GM23248 (cell line): ENCODE measurements at regions not wholly inside any gene's neighbourhood (a gene's known extent, or its start where the extent isn't known, plus 50 kb on each side); places are given as distances from the start of the nearest gene placed in this dataset.

ENCODE experiments used
- DNase-seq: peaks from one replicate; pipeline ENCODE4 v3.0.0-alpha.2; 2015
- H2AFZ ChIP-seq: fragments of 200-600 bp; sonication (generic); 2 replicates; pipeline ENCODE4 v1.6.1; 2016; ENCODE audit warnings: antibody characterized with exemption
- H3F3A ChIP-seq: fragments of 200-600 bp; sonication (generic); 2 replicates; pipeline ENCODE4 v1.6.1; 2016; ENCODE audit warnings: mild to moderate bottlenecking, antibody characterized with exemption, mixed run types; ENCODE audit not compliant: insufficient read depth
- H3K27ac ChIP-seq: fragments of 200-600 bp; sonication (generic); 2 replicates; pipeline ENCODE4 v1.5.1; 2016; ENCODE audit warnings: mild to moderate bottlenecking
- H3K27me3 ChIP-seq: fragments of 200-600 bp; sonication (generic); replicated peaks from 2 replicates; pipeline ENCODE4 v1.6.1; 2016; ENCODE audit warnings: mild to moderate bottlenecking; ENCODE audit not compliant: insufficient read depth
- H3K36me3 ChIP-seq: fragments of 200-600 bp; sonication (generic); 2 replicates; pipeline ENCODE4 v1.6.1; 2016; ENCODE audit warnings: low read depth, mild to moderate bottlenecking
- H3K4me1 ChIP-seq: fragments of 200-600 bp; sonication (generic); 2 replicates; pipeline ENCODE4 v1.6.1; 2016; ENCODE audit warnings: mild to moderate bottlenecking; ENCODE audit not compliant: insufficient read depth
- H3K4me2 ChIP-seq: fragments of 200-600 bp; sonication (generic); one replicate; pipeline ENCODE4 v1.6.1; 2016; ENCODE audit warnings: mild to moderate bottlenecking; ENCODE audit not compliant: unreplicated experiment
- H3K4me3 ChIP-seq: fragments of 200-600 bp; sonication (generic); 2 replicates; pipeline ENCODE4 v1.5.1; 2016; ENCODE audit warnings: mild to moderate bottlenecking
- H3K79me2 ChIP-seq: fragments of 200-600 bp; sonication (generic); 2 replicates; pipeline ENCODE4 v1.6.1; 2016; ENCODE audit warnings: mild to moderate bottlenecking; ENCODE audit not compliant: insufficient read depth
- H3K9ac ChIP-seq: fragments of 200-600 bp; sonication (generic); 2 replicates; pipeline ENCODE4 v1.6.1; 2016; ENCODE audit warnings: mild to moderate bottlenecking
- H3K9me2 ChIP-seq: fragments of 200-600 bp; sonication (generic); 2 replicates; pipeline ENCODE4 v1.6.1; 2016; ENCODE audit warnings: mixed run types, mild to moderate bottlenecking, moderate library complexity; ENCODE audit not compliant: insufficient read depth
- H3K9me3 ChIP-seq: fragments of 200-600 bp; sonication (generic); one replicate; pipeline ENCODE4 v1.6.1; 2017; ENCODE audit warnings: low read depth
- H4K20me1 ChIP-seq: fragments of 200-600 bp; sonication (generic); 2 replicates; pipeline ENCODE4 v1.6.0; 2016; ENCODE audit not compliant: insufficient read depth
- EZH2 ChIP-seq: fragments of 200-600 bp; sonication (generic); IDR thresholded peaks from 2 replicates; pipeline ENCODE4 v1.6.1; 2018; ENCODE audit warnings: antibody characterized with exemption, mild to moderate bottlenecking; ENCODE audit not compliant: insufficient read depth, poor library complexity, severe bottlenecking
- EZH2phosphoT487 ChIP-seq: fragments of 200-600 bp; sonication (generic); IDR thresholded peaks from 2 replicates; pipeline ENCODE4 v1.6.1; 2018; ENCODE audit warnings: antibody characterized with exemption, moderate library complexity, mild to moderate bottlenecking, low read depth; ENCODE audit not compliant: insufficient read depth
- WGBS, 2 experiments: methylation state at CpG; one replicate each; pipeline ENCODE4 v1.1.6; 2015 to 2017; ENCODE audit warnings: low lambda C conversion rate in 2 of 2, low coverage in 1 of 2; ENCODE audit errors: missing lambda C conversion rate in 2 of 2; 5-methylcytosine and 5-hydroxymethylcytosine counted together
- in situ Hi-C: fragments of 300-500 bp; cut with MboI; formaldehyde crosslinking; loops from 2 replicates; pipeline ENCODE4 v1.15.0; 2020

GRCh38 chr5:155987265-155987810 lies 339.6 kb upstream of the SGCD start:
- no peak for DNase-seq
- 59 to 62% methylated on average over 5 of the region's 5 CpGs for WGBS, 2 experiments
- Histone ChIP-seq H2AFZ (no peak overlapping the region), H4K20me1 (no peaks in the 10 kb centered on the region), H3K36me3 (no peaks in the 10 kb centered on the region), H3K79me2 (no peaks in the 10 kb centered on the region), H3K4me3 (no peak overlapping the region), H3F3A (0 out of 2 replicates have a peak, but pooled peaks cover 6% of the 10 kb centered on the region), H3K4me1 (no peaks in the 10 kb centered on the region; the same call in 1 of the 2 replicates), H3K4me2 (no peak overlapping the region), H3K9me2 (no peaks in the 10 kb centered on the region), H3K9ac (no peak overlapping the region), H3K27me3 (no peaks in the 10 kb centered on the region), H3K9me3 (no peaks in the 10 kb centered on the region), H3K27ac (no peak overlapping the region)
- in situ Hi-C loops = no loop called here
- TF ChIP-seq EZH2 = no peak

- Histone ChIP-seq H3K4me3 (no peak overlapping the region), H3K36me3 (no peaks in the 10 kb centered on the region), H3K9me2 (no peaks in the 10 kb centered on the region), H3K27me3 (no peaks in the 10 kb centered on the region), H3F3A (no peaks in the 10 kb centered on the region), H3K4me2 (no peak overlapping the region), H3K4me1 (no peaks in the 10 kb centered on the region), H4K20me1 (no peaks in the 10 kb centered on the region), H2AFZ (no peak overlapping the region), H3K9ac (no peak overlapping the region), H3K9me3 (no peaks in the 10 kb centered on the region), H3K79me2 (no peaks in the 10 kb centered on the region), H3K27ac (no peak overlapping the region)
- in situ Hi-C loops = no loop called here
- no peak for TF ChIP-seq EZH2phosphoT487
- no peak for TF ChIP-seq EZH2
- no peak for DNase-seq
- WGBS, 2 experiments = 46 to 48% methylated on average over 1 of the region's 1 CpG
Observed at GRCh38 chr5:155989879-155990278, 337.1 kb upstream of the SGCD start.

- WGBS, 2 experiments = 89 to 96% methylated on average over 5 of the region's 5 CpGs
- Histone ChIP-seq H3K36me3 (no peaks in the 10 kb centered on the region), H3F3A (no peaks in the 10 kb centered on the region), H3K27ac (no peak overlapping the region), H3K9me3 (no peaks in the 10 kb centered on the region), H3K4me1 (no peaks in the 10 kb centered on the region), H3K4me3 (no peak overlapping the region), H3K79me2 (no peaks in the 10 kb centered on the region), H3K9ac (no peak overlapping the region), H3K9me2 (no peaks in the 10 kb centered on the region), H4K20me1 (no peaks in the 10 kb centered on the region), H3K4me2 (no peak overlapping the region), H2AFZ (no peak overlapping the region), H3K27me3 (no peaks in the 10 kb centered on the region)
- in situ Hi-C loops = no loop called here
- no peak for TF ChIP-seq EZH2phosphoT487
- no peak for TF ChIP-seq EZH2
- DNase-seq = no peak
Observed at GRCh38 chr5:155996123-155996522, 330.8 kb upstream of the SGCD start.

- H3K4me2 ChIP-seq = no peak overlapping the region
- H3K9me2 ChIP-seq = no peaks in the 10 kb centered on the region
- H3K27ac ChIP-seq = no peak overlapping the region
- no peaks in the 10 kb centered on the region for H4K20me1 ChIP-seq
- H3F3A ChIP-seq = no peaks in the 10 kb centered on the region
- H3K9ac ChIP-seq = no peak overlapping the region
- in situ Hi-C loops = no loop called here
- WGBS, 2 experiments = 69 to 76% methylated on average over 2 of the region's 2 CpGs
- no peak for DNase-seq
- TF ChIP-seq EZH2phosphoT487 (no peak), EZH2 (no peak)
- H3K4me3 ChIP-seq = no peak overlapping the region
- H2AFZ ChIP-seq = no peak overlapping the region
- no peaks in the 10 kb centered on the region for H3K36me3 ChIP-seq
- H3K79me2 ChIP-seq = no peaks in the 10 kb centered on the region
- H3K9me3 ChIP-seq = no peaks in the 10 kb centered on the region
- H3K4me1 ChIP-seq = peaks cover 5% of the 10 kb centered on the region; the same call in 1 of the 2 replicates
- H3K27me3 ChIP-seq = no peaks in the 10 kb centered on the region
Observed at GRCh38 chr5:155998257-155998656, 328.7 kb upstream of the SGCD start.

DNA sequence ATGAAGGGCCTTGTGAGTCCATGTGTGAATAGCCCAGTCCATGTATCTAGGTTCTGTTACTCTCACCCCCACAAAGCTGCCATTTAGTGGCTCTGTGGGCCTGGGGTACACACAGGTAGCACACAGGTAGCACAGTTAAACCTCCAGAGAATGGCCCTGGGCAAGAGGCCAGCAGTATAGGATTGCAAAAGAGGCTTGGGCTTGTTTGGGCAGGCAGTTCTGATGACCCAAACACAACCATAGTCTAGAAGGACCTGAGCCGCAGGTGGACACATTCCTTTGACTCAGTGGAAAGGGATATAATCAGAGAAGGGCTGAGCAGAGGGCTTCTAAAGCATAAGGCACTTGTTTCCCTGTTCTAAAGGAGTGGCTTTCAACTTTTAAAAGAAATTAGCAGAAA lies 326.8 kb upstream of the SGCD start:
- no peak overlapping the region for H3K27ac ChIP-seq
- H2AFZ ChIP-seq = no peak overlapping the region
- no peak overlapping the region for H3K9ac ChIP-seq
- H3K9me3 ChIP-seq = no peaks in the 10 kb centered on the region
- in situ Hi-C loops = no loop called here
- no peak overlapping the region for H3K4me3 ChIP-seq
- no peaks in the 10 kb centered on the region for H4K20me1 ChIP-seq
- TF ChIP-seq EZH2phosphoT487 (no peak), EZH2 (no peak)
- no peaks in the 10 kb centered on the region for H3K79me2 ChIP-seq
- no peaks in the 10 kb centered on the region for H3F3A ChIP-seq
- no peaks in the 10 kb centered on the region for H3K27me3 ChIP-seq
- no peak overlapping the region for H3K4me2 ChIP-seq
- no peak for DNase-seq
- no peaks in the 10 kb centered on the region for H3K9me2 ChIP-seq
- 91 to 100% methylated on average over 1 of the region's 1 CpG for WGBS, 2 experiments
- H3K4me1 ChIP-seq = peaks cover 5% of the 10 kb centered on the region; the same call in 1 of the 2 replicates
- no peaks in the 10 kb centered on the region for H3K36me3 ChIP-seq
